ENCODE measurements at regions not wholly inside any gene's neighbourhood (a gene's known extent, or its start where the extent isn't known, plus 50 kb on each side); places are given as distances from the start of the nearest gene placed in this dataset.

DNA sequence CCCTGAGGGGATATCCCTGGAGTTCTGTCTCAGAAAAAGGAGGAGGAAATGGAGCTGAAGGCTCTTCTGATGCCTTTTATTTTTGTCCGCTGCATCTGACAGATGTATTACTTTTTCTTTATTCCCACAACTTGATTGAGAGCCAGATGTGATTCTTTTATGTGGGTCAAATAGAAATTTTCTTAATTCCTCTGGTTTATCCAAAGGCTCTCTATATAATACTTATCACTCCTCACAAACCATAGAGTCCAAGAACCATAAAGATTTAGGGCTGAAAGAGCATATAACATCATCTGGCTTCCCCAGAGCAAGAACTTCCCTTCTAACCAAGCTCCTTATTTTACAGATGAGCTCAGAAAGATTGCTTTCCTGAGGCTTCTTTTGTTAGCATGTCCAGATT, 756.7 kb upstream of the FAM241A start:
- TF ChIP-seq, protein P1, sequence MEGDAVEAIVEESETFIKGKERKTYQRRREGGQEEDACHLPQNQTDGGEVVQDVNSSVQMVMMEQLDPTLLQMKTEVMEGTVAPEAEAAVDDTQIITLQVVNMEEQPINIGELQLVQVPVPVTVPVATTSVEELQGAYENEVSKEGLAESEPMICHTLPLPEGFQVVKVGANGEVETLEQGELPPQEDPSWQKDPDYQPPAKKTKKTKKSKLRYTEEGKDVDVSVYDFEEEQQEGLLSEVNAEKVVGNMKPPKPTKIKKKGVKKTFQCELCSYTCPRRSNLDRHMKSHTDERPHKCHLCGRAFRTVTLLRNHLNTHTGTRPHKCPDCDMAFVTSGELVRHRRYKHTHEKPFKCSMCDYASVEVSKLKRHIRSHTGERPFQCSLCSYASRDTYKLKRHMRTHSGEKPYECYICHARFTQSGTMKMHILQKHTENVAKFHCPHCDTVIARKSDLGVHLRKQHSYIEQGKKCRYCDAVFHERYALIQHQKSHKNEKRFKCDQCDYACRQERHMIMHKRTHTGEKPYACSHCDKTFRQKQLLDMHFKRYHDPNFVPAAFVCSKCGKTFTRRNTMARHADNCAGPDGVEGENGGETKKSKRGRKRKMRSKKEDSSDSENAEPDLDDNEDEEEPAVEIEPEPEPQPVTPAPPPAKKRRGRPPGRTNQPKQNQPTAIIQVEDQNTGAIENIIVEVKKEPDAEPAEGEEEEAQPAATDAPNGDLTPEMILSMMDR (IDR thresholded peaks at IDR 0.05; ENCODE audit: insufficient read depth, missing control alignments): no peak
- DNase-seq (ENCODE audit: insufficient read length, low spot score) (no peak), FAIRE-seq (no peak)

DNA sequence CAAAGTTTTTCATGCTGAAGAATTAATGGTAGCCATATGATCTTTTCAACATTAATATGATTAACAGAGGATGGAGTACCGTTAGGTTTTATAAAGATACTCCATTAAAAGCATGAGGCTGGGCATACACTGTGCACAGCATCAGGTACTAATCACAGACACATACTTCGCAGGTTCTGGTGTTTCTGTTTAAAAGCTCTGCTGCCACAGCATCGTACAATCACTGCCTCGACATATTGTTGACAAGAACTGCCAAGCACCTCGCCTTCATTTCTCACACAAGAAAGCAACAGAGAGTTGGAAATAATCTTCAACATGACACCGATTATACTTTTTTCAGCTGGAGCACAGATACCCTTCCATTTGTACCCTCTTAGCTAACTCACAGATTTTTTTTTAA, 753.4 kb upstream of the FAM241A start:
- FAIRE-seq: no peak
- TF ChIP-seq, protein P1 (IDR thresholded peaks at IDR 0.05; ENCODE audit: insufficient read depth, missing control alignments): no peak
- DNase-seq (ENCODE audit: insufficient read length, low spot score): no peak

DNA sequence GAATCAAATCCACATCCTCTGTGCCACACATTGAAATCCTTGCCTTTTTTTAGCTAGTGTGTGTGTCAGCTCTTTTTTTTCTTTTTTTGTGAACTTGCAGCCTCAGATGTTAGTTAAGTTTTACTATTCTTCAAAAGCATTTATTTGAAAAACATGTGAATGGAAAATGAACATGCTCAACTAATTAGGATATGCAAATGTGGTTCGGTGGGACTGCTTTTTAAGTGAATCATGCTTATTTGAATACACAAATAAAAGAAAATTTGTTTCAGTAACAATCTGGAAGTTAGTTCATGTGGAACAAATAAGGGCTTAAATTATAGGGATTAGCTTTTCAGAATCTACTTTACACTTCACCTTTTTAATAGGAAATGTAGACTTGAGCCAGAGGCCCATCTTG, 751.5 kb upstream of the FAM241A start:
- TF ChIP-seq, protein P1 (IDR thresholded peaks at IDR 0.05; ENCODE audit: insufficient read depth, missing control alignments): no peak
- no peak for DNase-seq (ENCODE audit: insufficient read length, low spot score)
- FAIRE-seq: no peak

DNA sequence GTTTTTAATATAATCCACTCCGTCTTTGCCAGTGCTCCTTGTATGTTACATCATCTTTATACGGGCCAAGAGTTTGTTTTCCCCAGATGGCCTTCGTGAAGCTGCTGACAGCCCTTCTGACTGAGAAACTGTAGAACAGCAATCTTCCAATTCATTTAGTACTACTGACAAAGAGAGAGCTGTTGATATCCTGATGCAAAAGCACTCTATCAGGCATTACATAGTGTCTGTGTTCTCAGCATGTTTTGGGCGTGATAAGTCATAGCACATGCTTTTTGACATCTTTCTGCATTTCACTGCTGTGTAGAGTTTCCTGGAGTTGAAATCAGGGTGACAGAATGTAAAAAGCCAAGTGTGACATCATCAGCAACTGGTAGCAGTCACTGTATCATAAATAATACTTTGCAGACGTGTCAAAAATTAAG, 746.3 kb upstream of the FAM241A start:
- TF ChIP-seq, protein P1 (IDR thresholded peaks at IDR 0.05; ENCODE audit: insufficient read depth, missing control alignments): no peak
- no peak for DNase-seq (ENCODE audit: insufficient read length, low spot score)
- FAIRE-seq: no peak

DNA sequence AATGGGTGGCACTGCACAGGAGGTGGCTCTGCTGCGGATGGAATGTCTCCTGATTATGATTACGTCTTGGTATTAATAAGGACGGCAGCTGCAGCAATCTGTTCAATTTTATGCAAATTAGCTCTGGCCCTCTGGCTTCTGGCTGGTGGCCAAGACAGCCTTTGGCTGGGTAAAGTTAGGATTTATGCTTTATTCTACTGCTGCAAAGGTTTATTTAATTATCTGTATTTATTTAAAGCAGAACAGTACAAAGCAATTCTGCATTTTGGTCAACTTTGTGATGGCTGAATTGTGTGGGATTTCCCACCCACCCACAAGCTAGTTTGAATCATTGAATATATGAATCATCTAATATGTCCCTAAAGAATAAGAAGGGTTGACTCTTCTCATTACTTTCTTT, 745.6 kb upstream of the FAM241A start:
- no peak for DNase-seq (ENCODE audit: insufficient read length, low spot score)

DNA sequence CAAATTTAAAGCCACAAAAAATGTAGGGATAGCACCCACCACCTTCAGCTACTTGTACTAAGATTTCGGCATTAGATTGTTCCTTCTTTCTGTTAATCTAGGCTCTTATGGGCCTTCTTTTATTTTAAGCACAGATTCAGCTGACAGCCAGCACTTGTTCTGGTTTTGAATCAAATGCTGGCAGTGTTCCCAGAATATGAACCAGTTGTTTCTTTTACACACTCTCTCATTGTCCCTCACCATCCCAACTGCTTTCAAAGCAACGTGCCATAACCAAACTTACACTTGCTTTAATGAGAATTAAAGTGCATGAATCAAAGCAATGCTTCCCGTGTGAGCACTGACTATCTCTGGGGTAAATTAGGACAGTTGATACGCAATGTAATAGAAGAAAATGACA, 744.5 kb upstream of the FAM241A start:
- TF ChIP-seq, protein P1 (IDR thresholded peaks at IDR 0.05; ENCODE audit: insufficient read depth, missing control alignments): no peak
- no peak for DNase-seq (ENCODE audit: insufficient read length, low spot score)
- no peak for FAIRE-seq

More for the DNA sequence above, 745.6 kb upstream of the FAM241A start:
- TF ChIP-seq, protein P1 (IDR thresholded peaks at IDR 0.05; ENCODE audit: insufficient read depth, missing control alignments): no peak
- no peak for FAIRE-seq

DNA sequence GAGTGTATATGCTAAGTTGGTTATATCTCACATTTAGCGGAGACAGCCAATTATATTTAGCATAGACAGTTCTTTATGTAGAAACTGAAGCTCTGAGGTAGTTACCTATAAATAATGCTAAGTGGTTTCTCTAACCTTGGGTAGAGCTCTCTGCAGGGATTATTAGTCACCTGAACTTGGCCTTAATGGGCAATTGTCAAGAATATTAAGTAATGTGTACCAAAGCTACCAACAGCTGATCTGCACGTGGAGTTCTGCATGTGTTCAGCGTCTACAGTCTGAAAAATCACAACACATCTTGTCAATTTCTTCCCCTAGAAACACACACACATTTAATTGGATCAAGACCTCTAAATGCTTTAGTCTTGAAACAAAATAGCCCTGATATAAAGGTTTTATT, 740.6 kb upstream of the FAM241A start:
- DNase-seq (ENCODE audit: insufficient read length, low spot score) (no peak), FAIRE-seq (no peak)
- TF ChIP-seq, protein P1 (IDR thresholded peaks at IDR 0.05; ENCODE audit: insufficient read depth, missing control alignments): no peak
